PC-3 (cell line): ENCODE measurements at regions not wholly inside any gene's neighbourhood (a gene's known extent, or its start where the extent isn't known, plus 50 kb on each side); places are given as distances from the start of the nearest gene placed in this dataset.

Experiments
- ATAC-seq: fragments of 200-7000 bp; cut with Tn5 transposase; 2 replicates; pipeline ENCODE4 v1.9.1; 2020; ENCODE audit warnings: mild to moderate bottlenecking, moderate library complexity
- BruUV-seq: library from RNA; stranded (reverse); fragments of 400-500 nt; replicated peaks from 2 replicates; lab custom pipeline; 2021; lab: Mats Ljungman, UMichigan
- CTCF ChIA-PET: fragments of 300-600 bp; sonication (Branson Sonifier 250); formaldehyde crosslinking; loops from one replicate; lab custom pipeline; 2022; ENCODE audit warnings: antibody characterized with exemption; lab: Charles Lee
- POLR2A ChIA-PET: fragments of 300-600 bp; sonication (Branson Sonifier 250); formaldehyde crosslinking; loops from one replicate; lab custom pipeline; 2022; ENCODE audit warnings: antibody characterized with exemption; ENCODE audit not compliant: unreplicated experiment; lab: Charles Lee
- DNase-seq: peaks from one replicate; pipeline ENCODE4 v3.0.0-alpha.2; 2015
- H2AFZ ChIP-seq: fragments of 300-600 bp; sonication (generic); 2 replicates; pipeline ENCODE4 v1.6.0; 2016; ENCODE audit warnings: antibody characterized with exemption, low read length
- H3F3A ChIP-seq: fragments of 300-600 bp; sonication (generic); one replicate; pipeline ENCODE4 v1.6.0; 2017; ENCODE audit warnings: antibody characterized with exemption, low read length, control low read depth, mild to moderate bottlenecking; ENCODE audit not compliant: unreplicated experiment
- H3K27ac ChIP-seq: fragments of 300-600 bp; sonication (generic); 2 replicates; pipeline ENCODE4 v1.5.1; 2016; ENCODE audit warnings: mild to moderate bottlenecking, low read length
- H3K27me3 ChIP-seq: fragments of 300-600 bp; sonication (generic); 2 replicates; pipeline ENCODE4 v1.6.1; 2016; ENCODE audit warnings: low read length, mixed read lengths
- H3K36me3 ChIP-seq: fragments of 300-600 bp; sonication (generic); 2 replicates; pipeline ENCODE4 v1.6.1; 2016; ENCODE audit warnings: low read depth, mixed run types, low read length, mixed read lengths
- H3K4me1 ChIP-seq: fragments of 300-600 bp; sonication (generic); 2 replicates; pipeline ENCODE4 v1.5.1; 2016; ENCODE audit warnings: low read length; ENCODE audit not compliant: insufficient read depth
- H3K4me2 ChIP-seq: fragments of 300-600 bp; sonication (generic); 2 replicates; pipeline ENCODE4 v1.6.0; 2016; ENCODE audit warnings: low read length
- H3K4me3 ChIP-seq: fragments of 300-600 bp; sonication (generic); 2 replicates; pipeline ENCODE4 v1.5.1; 2016; ENCODE audit warnings: mild to moderate bottlenecking, low read length, mixed read lengths
- H3K79me2 ChIP-seq: fragments of 300-600 bp; sonication (generic); 2 replicates; pipeline ENCODE4 v1.6.1; 2017; ENCODE audit warnings: low read length, mixed read lengths
- H3K9ac ChIP-seq: fragments of 300-600 bp; sonication (generic); 2 replicates; pipeline ENCODE4 v1.6.0; 2016; ENCODE audit warnings: mild to moderate bottlenecking, low read length
- H3K9me2 ChIP-seq: fragments of 300-600 bp; sonication (generic); replicated peaks from 2 replicates; pipeline ENCODE4 v1.6.1; 2016; ENCODE audit warnings: mixed run types, low read length, mixed read lengths
- H3K9me3 ChIP-seq: fragments of 300-600 bp; sonication (generic); 2 replicates; pipeline ENCODE4 v1.6.1; 2016; ENCODE audit warnings: low read length, mixed read lengths
- H4K20me1 ChIP-seq: fragments of 300-600 bp; sonication (generic); 2 replicates; pipeline ENCODE4 v1.6.1; 2016; ENCODE audit warnings: low read length, mixed read lengths
- EZH2 ChIP-seq: fragments of 300-600 bp; sonication (generic); IDR thresholded peaks from one replicate; pipeline ENCODE4 v1.6.1; 2017; ENCODE audit warnings: antibody characterized with exemption, mild to moderate bottlenecking, low read length; ENCODE audit not compliant: unreplicated experiment
- EZH2phosphoT487 ChIP-seq: fragments of 300-600 bp; sonication (generic); IDR thresholded peaks from 2 replicates; pipeline ENCODE4 v1.6.1; 2018; ENCODE audit warnings: mild to moderate bottlenecking, antibody characterized with exemption, low read length, borderline replicate concordance
- intact Hi-C: fragments of 100-400 bp; cut with micrococcal nuclease; formaldehyde crosslinking; loops from 2 replicates; pipeline ENCODE4 v1.9.0; 2023
- TF ChIP-seq, protein P1 (sequence below): fragments of 300-600 bp; sonication (generic); conservative IDR thresholded peaks from 2 replicates; pipeline ENCODE4 v1.5.1; 2017; ENCODE audit warnings: antibody characterized with exemption, low read depth, mild to moderate bottlenecking, low read length

DNA sequence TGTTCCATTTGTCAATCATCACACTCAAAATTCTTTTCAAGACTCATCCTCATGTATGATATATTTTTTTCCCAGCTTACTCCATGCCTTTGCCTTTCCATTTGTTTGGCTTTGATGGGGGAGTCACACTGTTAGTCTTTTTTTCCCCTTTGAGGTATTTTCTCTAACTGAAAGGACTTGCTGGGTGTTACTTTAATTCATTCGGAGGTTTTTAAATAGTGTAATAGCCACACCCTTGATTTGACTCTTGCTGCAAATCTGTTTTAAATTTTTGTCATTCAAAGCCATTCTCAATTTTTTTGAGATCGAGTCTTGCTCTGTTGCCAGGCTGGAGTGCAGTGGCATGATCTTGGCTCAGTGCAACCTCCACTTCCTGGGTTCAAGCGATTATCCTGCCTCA is 84.1 kb downstream of the C11orf87 start:
- peaks cover 18% of the 10 kb centered on the region; the same call in 1 of the 2 replicates for H3K27me3 ChIP-seq
- H3K79me2 ChIP-seq: no peaks in the 10 kb centered on the region
- no TSS peak for BruUV-seq
- ChIA-PET CTCF (no interaction called here), POLR2A (no interaction called here)
- no peak overlapping the region for H3K9ac ChIP-seq
- intact Hi-C loops: no loop called here
- H2AFZ ChIP-seq: no peak overlapping the region
- TF ChIP-seq, protein P1, sequence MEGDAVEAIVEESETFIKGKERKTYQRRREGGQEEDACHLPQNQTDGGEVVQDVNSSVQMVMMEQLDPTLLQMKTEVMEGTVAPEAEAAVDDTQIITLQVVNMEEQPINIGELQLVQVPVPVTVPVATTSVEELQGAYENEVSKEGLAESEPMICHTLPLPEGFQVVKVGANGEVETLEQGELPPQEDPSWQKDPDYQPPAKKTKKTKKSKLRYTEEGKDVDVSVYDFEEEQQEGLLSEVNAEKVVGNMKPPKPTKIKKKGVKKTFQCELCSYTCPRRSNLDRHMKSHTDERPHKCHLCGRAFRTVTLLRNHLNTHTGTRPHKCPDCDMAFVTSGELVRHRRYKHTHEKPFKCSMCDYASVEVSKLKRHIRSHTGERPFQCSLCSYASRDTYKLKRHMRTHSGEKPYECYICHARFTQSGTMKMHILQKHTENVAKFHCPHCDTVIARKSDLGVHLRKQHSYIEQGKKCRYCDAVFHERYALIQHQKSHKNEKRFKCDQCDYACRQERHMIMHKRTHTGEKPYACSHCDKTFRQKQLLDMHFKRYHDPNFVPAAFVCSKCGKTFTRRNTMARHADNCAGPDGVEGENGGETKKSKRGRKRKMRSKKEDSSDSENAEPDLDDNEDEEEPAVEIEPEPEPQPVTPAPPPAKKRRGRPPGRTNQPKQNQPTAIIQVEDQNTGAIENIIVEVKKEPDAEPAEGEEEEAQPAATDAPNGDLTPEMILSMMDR: no peak
- TF ChIP-seq EZH2 (no peak), EZH2phosphoT487 (no peak)
- no peak overlapping the region for H3K4me2 ChIP-seq
- H3K27ac ChIP-seq: no peak overlapping the region
- H3K9me2 ChIP-seq: no peaks in the 10 kb centered on the region
- ATAC-seq (no peak), DNase-seq (no peak)
- H3F3A ChIP-seq: no peaks in the 10 kb centered on the region
- no peaks in the 10 kb centered on the region for H4K20me1 ChIP-seq
- no peaks in the 10 kb centered on the region for H3K4me1 ChIP-seq
- no peaks in the 10 kb centered on the region for H3K9me3 ChIP-seq
- H3K36me3 ChIP-seq: no peaks in the 10 kb centered on the region
- H3K4me3 ChIP-seq: no peak overlapping the region

DNA sequence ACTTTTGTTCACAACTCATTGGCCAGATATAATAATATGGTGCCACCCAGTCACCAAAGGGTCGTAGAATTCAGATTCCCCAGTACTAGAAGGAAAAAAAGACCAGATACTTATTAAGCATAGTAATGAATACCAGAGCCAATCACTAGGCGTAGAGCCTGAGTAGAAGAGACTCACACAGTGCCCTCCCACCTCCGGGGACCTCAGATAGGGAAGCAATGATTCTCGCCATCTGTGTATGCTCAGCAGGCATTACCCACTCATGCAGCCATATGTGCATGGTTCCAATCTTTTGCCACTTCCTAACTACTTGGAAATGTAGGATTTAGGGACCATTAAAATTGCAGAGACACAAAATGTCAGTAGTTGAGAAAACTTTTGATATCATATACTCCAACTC is 85.3 kb downstream of the C11orf87 start:
- ChIA-PET POLR2A (no interaction called here), CTCF (no interaction called here)
- no TSS peak for BruUV-seq
- no peaks in the 10 kb centered on the region for H3F3A ChIP-seq
- H3K36me3 ChIP-seq: no peaks in the 10 kb centered on the region
- intact Hi-C loops: no loop called here
- H3K79me2 ChIP-seq: no peaks in the 10 kb centered on the region
- no peak overlapping the region for H3K4me3 ChIP-seq
- no peak overlapping the region for H3K27ac ChIP-seq
- H3K9me2 ChIP-seq: no peaks in the 10 kb centered on the region
- TF ChIP-seq EZH2: no peak
- TF ChIP-seq, protein P1: no peak
- no peak overlapping the region for H3K9ac ChIP-seq
- ATAC-seq (no peak), DNase-seq (no peak)
- no peak overlapping the region for H3K4me2 ChIP-seq
- no peaks in the 10 kb centered on the region for H3K4me1 ChIP-seq
- H2AFZ ChIP-seq: no peak overlapping the region
- no peaks in the 10 kb centered on the region for H3K9me3 ChIP-seq
- H3K27me3 ChIP-seq: peaks cover 18% of the 10 kb centered on the region; the same call in 1 of the 2 replicates
- no peaks in the 10 kb centered on the region for H4K20me1 ChIP-seq

DNA sequence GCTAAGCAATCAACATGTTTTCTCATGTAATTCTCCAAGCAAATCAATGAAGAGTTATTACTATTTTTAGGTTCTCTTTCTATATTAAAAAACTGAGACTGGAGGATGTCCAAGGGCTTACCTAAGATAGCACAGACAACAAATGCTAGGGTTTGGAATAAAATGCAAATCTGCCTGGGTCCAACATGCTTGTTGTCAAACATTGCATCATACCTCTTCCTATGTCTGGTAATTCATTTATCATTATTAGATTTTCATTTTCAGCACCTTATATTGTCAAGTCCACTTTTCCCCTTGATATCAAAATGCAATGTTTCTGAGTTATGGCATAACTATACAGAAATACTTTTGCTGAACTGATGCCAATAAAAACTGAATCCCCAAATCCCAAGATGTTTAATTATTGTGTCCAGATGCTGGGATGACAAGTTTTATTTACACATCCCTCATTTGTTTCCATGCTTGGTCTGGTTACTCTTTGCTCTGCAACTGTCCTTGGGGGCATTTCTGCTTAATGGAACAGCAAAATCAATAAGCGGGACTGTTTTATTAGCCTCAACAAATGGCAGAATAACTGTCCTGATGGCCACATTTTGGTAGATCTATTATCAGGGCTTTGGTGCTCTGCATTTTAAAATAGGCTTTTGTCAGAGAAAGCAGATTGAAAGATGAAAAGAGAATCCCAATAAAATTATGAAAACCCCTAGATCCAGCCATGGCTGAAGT is 86.0 kb downstream of the C11orf87 start:
- intact Hi-C loops: no loop called here
- Histone ChIP-seq H3F3A (no peaks in the 10 kb centered on the region), H3K36me3 (no peaks in the 10 kb centered on the region), H3K27ac (no peak overlapping the region), H3K4me1 (no peaks in the 10 kb centered on the region), H3K9ac (no peak overlapping the region), H3K9me3 (no peaks in the 10 kb centered on the region), H3K4me2 (no peak overlapping the region), H2AFZ (no peak overlapping the region), H3K9me2 (no peaks in the 10 kb centered on the region), H3K4me3 (no peak overlapping the region), H3K27me3 (peaks cover 18% of the 10 kb centered on the region; the same call in 1 of the 2 replicates), H4K20me1 (no peaks in the 10 kb centered on the region), H3K79me2 (no peaks in the 10 kb centered on the region)
- DNase-seq (no peak), ATAC-seq (no peak)
- no TSS peak for BruUV-seq
- TF ChIP-seq EZH2phosphoT487 (no peak), EZH2 (no peak)
- TF ChIP-seq, protein P1: no peak
- POLR2A ChIA-PET: no interaction called here
- CTCF ChIA-PET: no interaction called here
